ENCODE measurements at regions not wholly inside any gene's neighbourhood (a gene's known extent, or its start where the extent isn't known, plus 50 kb on each side); places are given as distances from the start of the nearest gene placed in this dataset.

DNA sequence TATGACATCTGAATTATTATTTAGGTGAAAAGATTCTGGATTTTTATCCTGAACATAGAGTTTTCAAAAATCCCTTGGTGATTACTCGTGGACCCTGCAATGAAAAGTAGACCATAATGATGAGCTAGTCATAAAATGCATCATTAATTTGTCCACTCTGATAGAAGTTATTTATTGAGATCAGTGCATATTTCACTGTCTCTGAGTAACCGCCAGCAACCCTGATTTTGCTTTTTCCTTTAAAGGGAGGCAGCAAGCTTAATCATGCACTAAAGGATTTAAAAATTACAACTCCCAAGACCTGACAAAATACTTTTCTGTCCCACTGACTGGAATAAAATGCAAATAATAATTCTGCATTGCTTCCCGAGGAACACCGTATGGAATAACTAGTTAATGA, 259.6 kb upstream of the DPPA4 start:
- no peak overlapping the region for H3K9ac ChIP-seq (ENCODE audit: low read depth in 1 of 2, low read length in 2 of 2)
- H3K9me3 ChIP-seq (ENCODE audit: control insufficient read depth in 2 of 2, low read length in 2 of 2), result no peaks in the 10 kb centered on the region
- H3K4me3 ChIP-seq (ENCODE audit: low read length in 2 of 2), result no peak overlapping the region
- no peaks in the 10 kb centered on the region for H3K4me1 ChIP-seq (ENCODE audit: control insufficient read depth in 2 of 2, insufficient read depth in 2 of 2, low read length in 2 of 2)
- no peaks in the 10 kb centered on the region for H3K27me3 ChIP-seq (ENCODE audit: control insufficient read depth in 2 of 2, insufficient read depth in 2 of 2, low read length in 2 of 2)
- H3K27ac ChIP-seq (ENCODE audit: low read depth in 2 of 2, low read length in 2 of 2), result no peak overlapping the region
- H3K36me3 ChIP-seq (ENCODE audit: control insufficient read depth in 2 of 2, insufficient read depth in 2 of 2, low read length in 2 of 2), result no peaks in the 10 kb centered on the region

DNA sequence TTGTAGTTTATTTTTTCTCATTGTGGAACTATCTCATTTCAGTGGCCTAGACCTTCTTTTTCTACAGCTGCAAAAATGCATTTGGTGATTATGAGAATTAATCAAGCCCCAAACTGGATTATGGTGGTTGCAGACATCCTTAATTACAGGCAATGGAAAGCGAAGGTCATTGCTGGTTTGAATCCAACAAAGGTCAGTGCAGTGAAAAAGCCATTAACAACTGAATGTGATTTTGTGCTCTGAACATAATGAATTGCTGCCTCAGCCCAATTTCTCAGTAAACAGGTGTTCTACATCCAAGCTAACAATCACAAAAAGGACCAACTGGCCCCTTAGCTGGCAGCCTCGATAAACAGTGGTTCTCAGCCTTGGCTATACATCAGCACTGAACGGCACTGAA, 260.1 kb upstream of the DPPA4 start:
- H3K9me3 ChIP-seq (ENCODE audit: control insufficient read depth in 2 of 2, low read length in 2 of 2), result no peaks in the 10 kb centered on the region
- no peaks in the 10 kb centered on the region for H3K27me3 ChIP-seq (ENCODE audit: control insufficient read depth in 2 of 2, insufficient read depth in 2 of 2, low read length in 2 of 2)
- H3K4me3 ChIP-seq (ENCODE audit: low read length in 2 of 2), result no peak overlapping the region
- H3K4me1 ChIP-seq (ENCODE audit: control insufficient read depth in 2 of 2, insufficient read depth in 2 of 2, low read length in 2 of 2), result no peaks in the 10 kb centered on the region
- no peaks in the 10 kb centered on the region for H3K36me3 ChIP-seq (ENCODE audit: control insufficient read depth in 2 of 2, insufficient read depth in 2 of 2, low read length in 2 of 2)
- no peak overlapping the region for H3K9ac ChIP-seq (ENCODE audit: low read depth in 1 of 2, low read length in 2 of 2)
- H3K27ac ChIP-seq (ENCODE audit: low read depth in 2 of 2, low read length in 2 of 2), result no peak overlapping the region

DNA sequence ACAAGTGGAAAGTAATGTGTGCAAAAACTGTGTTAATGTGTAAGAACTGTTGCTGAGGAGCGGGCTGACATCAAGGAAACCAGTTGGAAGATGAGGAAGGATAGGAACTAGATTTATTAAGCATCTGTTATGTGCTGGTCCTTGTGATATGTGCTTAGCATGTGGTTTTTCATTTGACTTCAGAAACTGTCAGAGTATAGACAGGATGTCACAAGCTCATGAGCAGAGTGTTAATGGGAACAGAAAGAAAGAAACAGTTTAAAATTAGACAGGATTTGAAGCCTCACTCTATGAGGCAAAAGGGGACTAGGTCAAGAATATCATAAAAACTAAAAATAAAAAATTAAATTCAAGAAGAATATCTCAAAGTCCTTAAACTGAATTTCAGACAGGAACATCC, 270.6 kb upstream of the DPPA4 start:
- H3K4me1 ChIP-seq (ENCODE audit: control insufficient read depth in 2 of 2, insufficient read depth in 2 of 2, low read length in 2 of 2), result no peaks in the 10 kb centered on the region
- H3K9me3 ChIP-seq (ENCODE audit: control insufficient read depth in 2 of 2, low read length in 2 of 2), result no peaks in the 10 kb centered on the region
- H3K9ac ChIP-seq (ENCODE audit: low read depth in 1 of 2, low read length in 2 of 2), result no peak overlapping the region
- no peaks in the 10 kb centered on the region for H3K27me3 ChIP-seq (ENCODE audit: control insufficient read depth in 2 of 2, insufficient read depth in 2 of 2, low read length in 2 of 2)
- H3K4me3 ChIP-seq (ENCODE audit: low read length in 2 of 2), result no peak overlapping the region
- no peak overlapping the region for H3K27ac ChIP-seq (ENCODE audit: low read depth in 2 of 2, low read length in 2 of 2)
- no peaks in the 10 kb centered on the region for H3K36me3 ChIP-seq (ENCODE audit: control insufficient read depth in 2 of 2, insufficient read depth in 2 of 2, low read length in 2 of 2)

DNA sequence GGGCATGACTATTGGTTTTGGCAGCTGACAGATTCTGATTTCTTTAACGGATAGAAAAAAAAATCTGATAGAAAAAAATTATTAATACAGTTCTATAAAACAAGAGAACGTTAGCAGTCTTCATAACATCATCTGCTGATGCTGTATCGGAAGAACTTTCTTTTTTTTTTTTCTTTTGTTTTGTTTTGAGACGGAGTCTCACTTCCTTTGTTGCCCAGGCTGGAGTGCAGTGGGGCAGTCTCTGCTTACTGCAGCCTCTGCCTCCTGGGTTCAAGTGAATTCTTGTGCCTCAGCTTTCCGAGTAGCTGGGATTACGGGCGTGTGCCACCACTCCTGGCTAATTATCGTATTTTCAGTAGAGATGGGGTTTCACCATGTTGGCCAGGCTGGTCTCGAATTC, 271.2 kb upstream of the DPPA4 start:
- Histone ChIP-seq H3K27me3 (ENCODE audit: control insufficient read depth in 2 of 2, insufficient read depth in 2 of 2, low read length in 2 of 2) (no peaks in the 10 kb centered on the region), H3K4me3 (ENCODE audit: low read length in 2 of 2) (no peak overlapping the region), H3K4me1 (ENCODE audit: control insufficient read depth in 2 of 2, insufficient read depth in 2 of 2, low read length in 2 of 2) (no peaks in the 10 kb centered on the region), H3K27ac (ENCODE audit: low read depth in 2 of 2, low read length in 2 of 2) (no peak overlapping the region), H3K9me3 (ENCODE audit: control insufficient read depth in 2 of 2, low read length in 2 of 2) (no peaks in the 10 kb centered on the region), H3K36me3 (ENCODE audit: control insufficient read depth in 2 of 2, insufficient read depth in 2 of 2, low read length in 2 of 2) (no peaks in the 10 kb centered on the region), H3K9ac (ENCODE audit: low read depth in 1 of 2, low read length in 2 of 2) (no peak overlapping the region)

DNA sequence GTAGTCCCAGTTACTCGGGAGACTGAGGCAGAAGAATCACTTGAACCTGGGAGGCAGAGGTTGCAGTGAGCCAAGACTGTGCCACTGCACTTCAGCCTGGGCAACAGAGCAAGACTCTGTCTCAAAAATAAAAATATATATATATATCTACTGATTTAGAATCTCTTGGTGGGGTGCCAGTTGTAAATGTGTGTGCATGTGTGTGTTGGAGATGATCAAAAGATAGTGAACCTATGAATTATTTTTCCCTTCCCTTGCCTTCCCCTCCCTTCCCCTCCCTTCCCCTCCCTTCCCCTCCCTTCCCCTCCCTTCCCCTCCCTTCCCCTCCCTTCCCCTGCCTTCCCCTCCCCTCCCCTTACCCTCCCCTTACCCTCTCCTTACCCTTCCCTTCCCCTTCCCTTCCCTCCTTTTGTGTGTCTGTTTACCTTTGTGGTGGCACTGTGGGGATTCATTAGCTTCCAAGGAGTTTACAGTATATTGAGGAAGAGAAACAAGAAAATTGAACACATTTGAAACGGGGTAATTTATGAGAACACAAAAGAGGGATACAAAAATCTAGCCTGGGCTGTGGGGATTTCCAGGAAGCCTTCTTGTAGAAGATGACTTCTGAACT, 281.5 kb upstream of the DPPA4 start:
- Histone ChIP-seq H3K27ac (ENCODE audit: low read depth in 2 of 2, low read length in 2 of 2) (no peak overlapping the region), H3K9me3 (ENCODE audit: control insufficient read depth in 2 of 2, low read length in 2 of 2) (no peaks in the 10 kb centered on the region), H3K4me1 (ENCODE audit: control insufficient read depth in 2 of 2, insufficient read depth in 2 of 2, low read length in 2 of 2) (no peaks in the 10 kb centered on the region), H3K36me3 (ENCODE audit: control insufficient read depth in 2 of 2, insufficient read depth in 2 of 2, low read length in 2 of 2) (no peaks in the 10 kb centered on the region), H3K27me3 (ENCODE audit: control insufficient read depth in 2 of 2, insufficient read depth in 2 of 2, low read length in 2 of 2) (no peaks in the 10 kb centered on the region), H3K9ac (ENCODE audit: low read depth in 1 of 2, low read length in 2 of 2) (no peak overlapping the region), H3K4me3 (ENCODE audit: low read length in 2 of 2) (no peak overlapping the region)

DNA sequence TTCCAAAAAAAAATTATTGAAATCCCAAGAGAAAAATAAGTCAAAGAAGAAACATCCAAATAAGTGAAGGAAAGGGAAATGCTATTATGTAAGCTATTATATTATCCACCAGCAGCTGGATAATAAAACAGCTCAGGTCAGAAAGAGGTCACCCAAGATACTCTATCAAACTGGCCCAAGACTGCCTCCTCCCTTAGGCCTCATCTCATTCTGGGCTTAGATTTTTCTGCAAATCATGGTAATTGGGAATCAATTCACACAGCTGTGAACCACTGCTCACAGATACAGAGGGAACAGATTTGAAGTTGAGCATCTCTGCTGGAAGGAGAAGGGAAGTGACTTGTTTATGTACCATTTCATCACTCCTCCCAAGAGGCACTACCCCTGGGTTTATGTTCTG, 294.6 kb upstream of the DPPA4 start:
- H3K4me1 ChIP-seq (ENCODE audit: control insufficient read depth in 2 of 2, insufficient read depth in 2 of 2, low read length in 2 of 2), result no peaks in the 10 kb centered on the region
- H3K27ac ChIP-seq (ENCODE audit: low read depth in 2 of 2, low read length in 2 of 2), result no peak overlapping the region
- no peaks in the 10 kb centered on the region for H3K27me3 ChIP-seq (ENCODE audit: control insufficient read depth in 2 of 2, insufficient read depth in 2 of 2, low read length in 2 of 2)
- H3K4me3 ChIP-seq (ENCODE audit: low read length in 2 of 2), result no peak overlapping the region
- no peak overlapping the region for H3K9ac ChIP-seq (ENCODE audit: low read depth in 1 of 2, low read length in 2 of 2)
- no peaks in the 10 kb centered on the region for H3K36me3 ChIP-seq (ENCODE audit: control insufficient read depth in 2 of 2, insufficient read depth in 2 of 2, low read length in 2 of 2)
- H3K9me3 ChIP-seq (ENCODE audit: control insufficient read depth in 2 of 2, low read length in 2 of 2), result no peaks in the 10 kb centered on the region

DNA sequence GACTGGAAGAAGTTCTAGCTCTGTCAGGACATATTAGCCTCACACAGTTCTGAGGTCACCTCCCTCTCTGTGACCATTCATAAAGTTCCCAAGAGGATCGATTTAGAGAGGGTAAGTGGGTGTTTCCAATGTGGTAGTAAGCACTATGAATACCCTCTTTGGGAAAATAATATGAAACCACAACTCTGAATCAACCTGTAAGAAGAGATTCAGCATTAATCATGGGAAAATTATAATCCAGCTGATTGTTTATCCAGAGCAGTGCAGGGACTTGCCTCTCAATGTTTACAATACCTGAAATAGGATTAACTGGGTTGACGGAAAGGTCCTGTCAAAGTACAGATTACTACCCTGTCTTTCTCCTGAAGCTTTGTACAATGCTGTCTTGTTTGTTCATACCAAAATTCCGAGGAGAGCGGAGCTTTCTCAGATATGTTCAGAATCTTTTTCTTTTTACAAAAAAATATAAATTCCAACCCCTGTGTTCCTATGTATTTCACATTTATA, 302.9 kb upstream of the DPPA4 start:
- H3K9ac ChIP-seq (ENCODE audit: low read depth in 1 of 2, low read length in 2 of 2), result no peak overlapping the region
- no peaks in the 10 kb centered on the region for H3K27me3 ChIP-seq (ENCODE audit: control insufficient read depth in 2 of 2, insufficient read depth in 2 of 2, low read length in 2 of 2)

DNA sequence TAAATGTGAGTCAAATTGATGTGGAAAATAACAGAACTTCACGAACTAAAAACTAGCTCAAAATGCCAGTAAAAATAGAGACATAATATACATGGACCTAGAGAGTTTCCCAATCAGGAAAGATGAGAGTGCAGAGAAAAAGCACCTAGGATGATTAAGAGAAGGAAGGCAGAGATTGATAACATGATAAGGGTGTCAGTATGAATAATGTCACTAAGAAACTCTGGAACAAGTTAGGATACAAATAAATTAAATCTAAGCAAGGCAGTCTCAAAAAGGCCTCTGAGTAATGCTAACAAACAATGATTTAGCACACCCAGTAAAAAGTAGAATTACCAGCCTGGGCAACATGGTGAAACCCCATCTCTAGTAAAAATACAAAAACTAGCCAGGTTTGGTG, 304.7 kb upstream of the DPPA4 start:
- Histone ChIP-seq H3K36me3 (ENCODE audit: control insufficient read depth in 2 of 2, insufficient read depth in 2 of 2, low read length in 2 of 2) (no peaks in the 10 kb centered on the region), H3K27me3 (ENCODE audit: control insufficient read depth in 2 of 2, insufficient read depth in 2 of 2, low read length in 2 of 2) (no peaks in the 10 kb centered on the region), H3K4me1 (ENCODE audit: control insufficient read depth in 2 of 2, insufficient read depth in 2 of 2, low read length in 2 of 2) (no peaks in the 10 kb centered on the region), H3K4me3 (ENCODE audit: low read length in 2 of 2) (no peak overlapping the region), H3K27ac (ENCODE audit: low read depth in 2 of 2, low read length in 2 of 2) (no peak overlapping the region), H3K9ac (ENCODE audit: low read depth in 1 of 2, low read length in 2 of 2) (no peak overlapping the region), H3K9me3 (ENCODE audit: control insufficient read depth in 2 of 2, low read length in 2 of 2) (no peaks in the 10 kb centered on the region)

More for the DNA sequence above, 302.9 kb upstream of the DPPA4 start:
- Histone ChIP-seq H3K36me3 (ENCODE audit: control insufficient read depth in 2 of 2, insufficient read depth in 2 of 2, low read length in 2 of 2) (no peaks in the 10 kb centered on the region), H3K4me1 (ENCODE audit: control insufficient read depth in 2 of 2, insufficient read depth in 2 of 2, low read length in 2 of 2) (no peaks in the 10 kb centered on the region), H3K27ac (ENCODE audit: low read depth in 2 of 2, low read length in 2 of 2) (no peak overlapping the region), H3K9me3 (ENCODE audit: control insufficient read depth in 2 of 2, low read length in 2 of 2) (no peaks in the 10 kb centered on the region), H3K4me3 (ENCODE audit: low read length in 2 of 2) (no peak overlapping the region)

DNA sequence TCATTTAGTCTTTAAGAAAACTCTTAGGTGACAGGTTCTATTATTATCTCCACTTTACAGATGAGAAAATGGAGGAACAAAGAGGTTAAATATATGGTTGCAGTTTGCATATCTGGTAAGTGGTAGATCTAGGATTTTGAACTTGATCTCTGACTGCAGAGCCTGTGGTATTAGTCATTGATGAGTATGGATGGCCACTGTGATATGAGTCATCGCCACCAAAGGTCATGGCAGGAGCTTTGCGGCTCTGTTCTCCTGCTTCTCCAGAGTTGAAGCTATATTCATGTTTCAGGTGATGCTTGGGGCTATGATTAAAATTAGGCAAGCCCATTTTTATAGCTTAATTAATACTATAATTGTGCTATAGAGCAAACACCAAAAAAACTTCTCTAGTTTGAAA, 306.2 kb upstream of the DPPA4 start:
- H3K9ac ChIP-seq (ENCODE audit: low read depth in 1 of 2, low read length in 2 of 2), result no peak overlapping the region
- no peak overlapping the region for H3K4me3 ChIP-seq (ENCODE audit: low read length in 2 of 2)
- no peaks in the 10 kb centered on the region for H3K36me3 ChIP-seq (ENCODE audit: control insufficient read depth in 2 of 2, insufficient read depth in 2 of 2, low read length in 2 of 2)
- H3K27me3 ChIP-seq (ENCODE audit: control insufficient read depth in 2 of 2, insufficient read depth in 2 of 2, low read length in 2 of 2), result no peaks in the 10 kb centered on the region
- no peaks in the 10 kb centered on the region for H3K4me1 ChIP-seq (ENCODE audit: control insufficient read depth in 2 of 2, insufficient read depth in 2 of 2, low read length in 2 of 2)
- no peaks in the 10 kb centered on the region for H3K9me3 ChIP-seq (ENCODE audit: control insufficient read depth in 2 of 2, low read length in 2 of 2)
- H3K27ac ChIP-seq (ENCODE audit: low read depth in 2 of 2, low read length in 2 of 2), result no peak overlapping the region

DNA sequence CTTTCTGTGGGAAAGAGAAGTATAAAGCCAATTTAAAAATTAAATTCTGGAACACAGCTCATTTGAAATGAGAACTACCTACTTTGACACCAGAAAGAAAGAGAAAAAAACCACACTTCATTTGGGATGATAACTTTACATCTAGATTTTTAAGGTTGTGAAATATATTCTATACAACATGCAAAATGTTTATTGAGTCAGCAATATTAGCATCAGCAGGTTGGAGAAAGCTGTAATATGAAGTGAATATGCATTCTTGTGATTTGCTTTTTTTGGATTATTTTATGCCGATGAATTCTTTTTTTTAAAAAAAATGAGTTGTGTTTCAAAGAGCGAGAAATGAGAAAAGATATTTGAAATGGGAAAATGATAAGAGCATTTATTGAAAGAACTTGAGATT, 307.0 kb upstream of the DPPA4 start:
- H3K4me1 ChIP-seq (ENCODE audit: control insufficient read depth in 2 of 2, insufficient read depth in 2 of 2, low read length in 2 of 2), result no peaks in the 10 kb centered on the region
- H3K36me3 ChIP-seq (ENCODE audit: control insufficient read depth in 2 of 2, insufficient read depth in 2 of 2, low read length in 2 of 2), result no peaks in the 10 kb centered on the region
- H3K4me3 ChIP-seq (ENCODE audit: low read length in 2 of 2), result no peak overlapping the region
- H3K27me3 ChIP-seq (ENCODE audit: control insufficient read depth in 2 of 2, insufficient read depth in 2 of 2, low read length in 2 of 2), result no peaks in the 10 kb centered on the region
- no peak overlapping the region for H3K27ac ChIP-seq (ENCODE audit: low read depth in 2 of 2, low read length in 2 of 2)
- no peaks in the 10 kb centered on the region for H3K9me3 ChIP-seq (ENCODE audit: control insufficient read depth in 2 of 2, low read length in 2 of 2)
- H3K9ac ChIP-seq (ENCODE audit: low read depth in 1 of 2, low read length in 2 of 2), result no peak overlapping the region

DNA sequence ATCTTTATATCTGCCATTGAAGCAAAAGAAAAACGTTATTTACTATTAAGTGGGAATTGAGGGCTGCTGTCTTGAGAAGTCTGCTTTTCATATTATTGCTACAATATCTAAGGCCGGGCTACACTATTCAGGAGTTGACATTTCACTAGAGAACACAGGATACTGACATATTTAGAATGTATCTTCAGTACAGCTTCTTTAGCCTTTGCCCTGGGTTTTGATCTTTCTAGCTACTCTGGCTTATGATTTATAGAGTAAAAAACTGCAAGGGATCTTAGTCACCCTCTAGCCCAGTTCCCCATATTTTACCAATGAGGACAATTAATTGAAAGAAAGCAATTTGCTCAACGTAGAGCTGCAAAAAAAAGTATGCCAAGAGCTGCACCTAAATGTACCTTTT, 307.4 kb upstream of the DPPA4 start:
- Histone ChIP-seq H3K9me3 (ENCODE audit: control insufficient read depth in 2 of 2, low read length in 2 of 2) (no peaks in the 10 kb centered on the region), H3K36me3 (ENCODE audit: control insufficient read depth in 2 of 2, insufficient read depth in 2 of 2, low read length in 2 of 2) (no peaks in the 10 kb centered on the region), H3K27ac (ENCODE audit: low read depth in 2 of 2, low read length in 2 of 2) (no peak overlapping the region), H3K4me3 (ENCODE audit: low read length in 2 of 2) (no peak overlapping the region), H3K9ac (ENCODE audit: low read depth in 1 of 2, low read length in 2 of 2) (no peak overlapping the region), H3K4me1 (ENCODE audit: control insufficient read depth in 2 of 2, insufficient read depth in 2 of 2, low read length in 2 of 2) (no peaks in the 10 kb centered on the region), H3K27me3 (ENCODE audit: control insufficient read depth in 2 of 2, insufficient read depth in 2 of 2, low read length in 2 of 2) (no peaks in the 10 kb centered on the region)
